Colonic mucosa (tissue), 4 donors: ENCODE measurements at regions not wholly inside any gene's neighbourhood (a gene's known extent, or its start where the extent isn't known, plus 50 kb on each side); places are given as distances from the start of the nearest gene placed in this dataset.
"Not testable (repeated sequence)": the region's sequence is repeated elsewhere in the genome, so short reads cannot be mapped to it uniquely, and the experiment has no call there.

ENCODE experiments used
- DNase-seq: peaks from one replicate; pipeline ENCODE4 v3.0.0-alpha.2; 2020
- H3K27ac ChIP-seq: fragments of 200-600 bp; one replicate; pipeline ENCODE4 v1.8.0; 2021
- H3K27me3 ChIP-seq: fragments of 200-600 bp; one replicate; pipeline ENCODE4 v1.8.0; 2021
- H3K36me3 ChIP-seq: fragments of 200-600 bp; one replicate; pipeline ENCODE4 v1.8.0; 2021
- H3K4me1 ChIP-seq: fragments of 200-600 bp; one replicate; pipeline ENCODE4 v1.8.0; 2021; ENCODE audit warnings: mild to moderate bottlenecking
- H3K4me3 ChIP-seq: fragments of 200-600 bp; one replicate; pipeline ENCODE4 v1.8.0; 2021
- H3K9ac ChIP-seq, 2 donors: one replicate each; pipeline ENCODE4 v1.7.0; 2013; ENCODE audit warnings: control low read depth in 2 of 2, low read depth in 2 of 2, low read length in 2 of 2
- H3K9me3 ChIP-seq: fragments of 200-600 bp; one replicate; pipeline ENCODE4 v1.8.0; 2021
- intact Hi-C: fragments of 100-400 bp; cut with DNase I; formaldehyde crosslinking; loops from one replicate; pipeline ENCODE4 v1.14.1; 2022
- TF ChIP-seq, protein P1 (sequence below): fragments of 200-600 bp; IDR thresholded peaks from one replicate; pipeline ENCODE4 v1.8.0; 2022; ENCODE audit warnings: antibody characterized with exemption, mild to moderate bottlenecking
- donor health status: healthy.
- donor health status: DM: no; HTN: no; CAD: no.
- donor health status: DM: no; HTN: no; CAD: no.

DNA sequence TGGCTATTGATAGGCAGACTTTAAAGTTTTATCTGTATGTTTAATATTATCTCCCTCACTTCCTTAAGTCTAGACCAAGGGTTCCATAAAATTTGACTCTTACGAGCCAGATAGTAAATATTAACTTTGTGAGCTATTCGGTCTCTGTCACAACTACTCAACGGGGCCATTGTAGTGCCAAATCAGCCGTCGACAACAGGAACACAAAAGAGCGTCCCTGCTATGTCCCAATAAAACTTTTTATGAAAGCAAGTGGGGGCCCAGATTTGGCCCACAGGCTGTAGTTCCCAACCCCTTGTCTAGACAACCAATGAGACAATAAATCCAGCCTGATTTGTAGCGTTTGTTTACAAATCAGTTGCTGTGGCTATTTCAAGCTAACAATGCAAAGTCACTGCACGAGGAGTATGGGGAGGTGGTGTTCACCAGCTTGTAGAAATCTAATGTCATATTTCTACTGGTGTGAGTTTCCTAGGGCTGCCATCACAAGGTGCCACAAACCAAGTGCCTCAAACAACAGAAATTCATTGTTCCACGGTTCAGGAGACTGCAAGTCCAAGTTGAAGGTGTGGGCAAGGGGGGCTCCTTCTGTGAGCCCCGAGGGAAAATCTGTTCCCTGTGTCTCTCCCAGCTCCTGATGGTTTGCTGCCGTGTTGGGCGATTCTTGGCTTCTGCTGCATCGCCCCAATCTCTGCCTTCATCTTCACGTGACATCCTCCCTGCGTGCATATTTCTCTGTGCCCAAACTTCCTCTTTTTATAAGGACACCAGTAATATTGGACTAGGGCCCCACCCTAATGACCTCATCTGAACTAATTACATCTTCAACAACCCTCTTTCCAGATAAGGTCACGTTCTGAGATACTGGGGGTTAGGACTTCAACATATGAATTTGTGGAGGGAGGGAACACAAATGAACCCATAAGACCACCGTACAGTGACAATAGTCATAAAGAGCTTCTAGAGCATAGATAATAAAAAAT is 356.0 kb upstream of the JARID2 start:
- no peaks in the 10 kb centered on the region for H3K27me3 ChIP-seq
- no peak overlapping the region for H3K9ac ChIP-seq
- intact Hi-C loops, result no loop called here
- H3K36me3 ChIP-seq, result no peaks in the 10 kb centered on the region
- no peaks in the 10 kb centered on the region for H3K4me1 ChIP-seq
- H3K9me3 ChIP-seq, result no peaks in the 10 kb centered on the region
- no peak overlapping the region for H3K4me3 ChIP-seq
- DNase-seq, result no peak
- no peak overlapping the region for H3K27ac ChIP-seq
- TF ChIP-seq, protein P1, sequence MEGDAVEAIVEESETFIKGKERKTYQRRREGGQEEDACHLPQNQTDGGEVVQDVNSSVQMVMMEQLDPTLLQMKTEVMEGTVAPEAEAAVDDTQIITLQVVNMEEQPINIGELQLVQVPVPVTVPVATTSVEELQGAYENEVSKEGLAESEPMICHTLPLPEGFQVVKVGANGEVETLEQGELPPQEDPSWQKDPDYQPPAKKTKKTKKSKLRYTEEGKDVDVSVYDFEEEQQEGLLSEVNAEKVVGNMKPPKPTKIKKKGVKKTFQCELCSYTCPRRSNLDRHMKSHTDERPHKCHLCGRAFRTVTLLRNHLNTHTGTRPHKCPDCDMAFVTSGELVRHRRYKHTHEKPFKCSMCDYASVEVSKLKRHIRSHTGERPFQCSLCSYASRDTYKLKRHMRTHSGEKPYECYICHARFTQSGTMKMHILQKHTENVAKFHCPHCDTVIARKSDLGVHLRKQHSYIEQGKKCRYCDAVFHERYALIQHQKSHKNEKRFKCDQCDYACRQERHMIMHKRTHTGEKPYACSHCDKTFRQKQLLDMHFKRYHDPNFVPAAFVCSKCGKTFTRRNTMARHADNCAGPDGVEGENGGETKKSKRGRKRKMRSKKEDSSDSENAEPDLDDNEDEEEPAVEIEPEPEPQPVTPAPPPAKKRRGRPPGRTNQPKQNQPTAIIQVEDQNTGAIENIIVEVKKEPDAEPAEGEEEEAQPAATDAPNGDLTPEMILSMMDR, result no peak

GRCh38 chr6:14891820-14892375 is 354.0 kb upstream of the JARID2 start:
- H3K27me3 ChIP-seq, H3K27ac ChIP-seq, H3K36me3 ChIP-seq, H3K4me1 ChIP-seq, H3K9ac ChIP-seq, intact Hi-C loops, DNase-seq, H3K4me3 ChIP-seq, H3K9me3 ChIP-seq: not testable (repeated sequence)

GRCh38 chr6:14894105-14894504 is 351.8 kb upstream of the JARID2 start:
- Histone ChIP-seq H3K9ac (no peak overlapping the region), H3K4me3 (no peak overlapping the region), H3K4me1 (no peaks in the 10 kb centered on the region), H3K9me3 (no peaks in the 10 kb centered on the region), H3K27me3 (no peaks in the 10 kb centered on the region), H3K27ac (no peak overlapping the region), H3K36me3 (no peaks in the 10 kb centered on the region)
- TF ChIP-seq, protein P1, result no peak
- no peak for DNase-seq
- intact Hi-C loops, result no loop called here

GRCh38 chr6:14896475-14896874 is 349.4 kb upstream of the JARID2 start:
- H3K36me3 ChIP-seq, result no peaks in the 10 kb centered on the region
- TF ChIP-seq, protein P1, result no peak
- intact Hi-C loops, result no loop called here
- H3K4me3 ChIP-seq, result no peak overlapping the region
- DNase-seq, result no peak
- no peaks in the 10 kb centered on the region for H3K27me3 ChIP-seq
- H3K9ac ChIP-seq, result no peak overlapping the region
- H3K4me1 ChIP-seq, result no peaks in the 10 kb centered on the region
- H3K9me3 ChIP-seq, result no peaks in the 10 kb centered on the region
- no peak overlapping the region for H3K27ac ChIP-seq

DNA sequence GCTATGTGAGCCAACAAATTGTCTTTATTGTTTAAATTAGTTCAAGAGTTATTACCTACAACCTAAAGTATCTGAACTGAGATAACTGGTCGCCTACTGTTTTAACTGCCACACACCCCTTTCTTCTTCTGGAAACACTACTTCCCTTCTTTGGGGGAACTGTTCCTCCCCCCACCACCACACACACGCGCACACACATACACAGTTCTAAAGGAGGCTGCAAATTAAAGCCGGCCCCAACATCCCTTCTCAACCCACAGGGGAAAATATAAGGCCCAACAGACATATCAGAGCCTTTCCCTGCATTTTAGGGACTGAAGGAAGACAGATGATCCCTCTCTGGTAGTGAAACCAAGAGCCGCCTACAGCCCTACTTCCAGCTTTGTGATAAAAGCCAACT is 348.0 kb upstream of the JARID2 start:
- no peak overlapping the region for H3K27ac ChIP-seq
- H3K4me1 ChIP-seq, result no peaks in the 10 kb centered on the region
- no peaks in the 10 kb centered on the region for H3K36me3 ChIP-seq
- DNase-seq, result no peak
- no peak overlapping the region for H3K4me3 ChIP-seq
- no peaks in the 10 kb centered on the region for H3K9me3 ChIP-seq
- intact Hi-C loops, result no loop called here
- H3K27me3 ChIP-seq, result no peaks in the 10 kb centered on the region
- TF ChIP-seq, protein P1, result no peak
- H3K9ac ChIP-seq, result no peak overlapping the region

DNA sequence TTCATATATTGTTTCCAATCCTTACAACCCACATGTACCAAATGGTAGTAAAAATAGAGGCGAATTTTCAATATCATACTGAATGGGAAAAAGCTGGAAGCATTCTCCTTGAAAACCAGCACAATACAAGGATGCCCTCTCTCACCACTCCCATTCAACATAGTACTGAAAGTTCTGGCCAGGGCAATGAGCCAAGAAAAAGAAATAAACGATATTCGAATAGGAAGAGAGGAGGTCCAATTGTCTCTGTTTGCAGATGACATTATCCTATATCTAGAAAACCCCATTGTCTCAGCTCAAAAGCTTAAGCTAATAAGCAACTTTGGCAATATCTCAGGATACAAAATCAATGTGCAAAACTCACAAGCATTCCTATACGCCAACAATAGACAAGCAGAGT is 346.4 kb upstream of the JARID2 start:
- H3K9me3 ChIP-seq, H3K27me3 ChIP-seq, intact Hi-C loops, DNase-seq, H3K9ac ChIP-seq, H3K27ac ChIP-seq, H3K36me3 ChIP-seq, H3K4me1 ChIP-seq, H3K4me3 ChIP-seq: not testable (repeated sequence)
